IMR-90 (cell line): ENCODE measurements at regions not wholly inside any gene's neighbourhood (a gene's known extent, or its start where the extent isn't known, plus 50 kb on each side); places are given as distances from the start of the nearest gene placed in this dataset.

Experiments used
- BHLHE40 ChIP-seq: fragments of 150-350 bp; IDR thresholded peaks from 2 replicates; pipeline ENCODE4 v1.6.1; 2016; ENCODE audit warnings: mild to moderate bottlenecking, low read depth, low read length
- CEBPB ChIP-seq: IDR thresholded peaks from 2 replicates; pipeline ENCODE4 v1.6.1; 2012; ENCODE audit warnings: low read depth, low read length, improper control_type of control experiment
- CHD1 ChIP-seq: IDR thresholded peaks from 2 replicates; pipeline ENCODE4 v1.6.1; 2012; ENCODE audit warnings: low read depth, low read length, improper control_type of control experiment
- CTCF ChIP-seq: conservative IDR thresholded peaks from 2 replicates; pipeline ENCODE4 v1.5.1; 2012; ENCODE audit warnings: mild to moderate bottlenecking, low read depth, low read length, improper control_type of control experiment
- FOS ChIP-seq: fragments of 150-350 bp; IDR thresholded peaks from 2 replicates; pipeline ENCODE4 v1.6.1; 2016; ENCODE audit warnings: low read depth, low read length
- MAFK ChIP-seq: IDR thresholded peaks from 2 replicates; pipeline ENCODE4 v1.6.1; 2012; ENCODE audit warnings: low read depth, low read length, improper control_type of control experiment
- MAZ ChIP-seq: IDR thresholded peaks from 2 replicates; pipeline ENCODE4 v1.6.1; 2012; ENCODE audit warnings: low read depth, mild to moderate bottlenecking, low read length, improper control_type of control experiment, moderate library complexity, borderline replicate concordance
- POLR2A ChIP-seq: IDR thresholded peaks from 2 replicates; pipeline ENCODE4 v1.6.1; 2012; ENCODE audit warnings: mild to moderate bottlenecking, low read depth, low read length
- RCOR1 ChIP-seq: IDR thresholded peaks from 2 replicates; pipeline ENCODE4 v1.6.1; 2012; ENCODE audit warnings: mild to moderate bottlenecking, low read length, improper control_type of control experiment; ENCODE audit not compliant: insufficient replicate concordance
- RFX5 ChIP-seq: IDR thresholded peaks from 2 replicates; pipeline ENCODE4 v1.8.0; 2012; ENCODE audit warnings: low read depth, mild to moderate bottlenecking, low read length, moderate library complexity
- SMC3 ChIP-seq: fragments of 150-350 bp; IDR thresholded peaks from 2 replicates; pipeline ENCODE4 v1.6.1; 2016; ENCODE audit warnings: low read depth, mild to moderate bottlenecking, antibody characterized with exemption, low read length, moderate library complexity
- TF ChIP-seq, protein P1 (sequence below): fragments of 150-350 bp; IDR thresholded peaks from 2 replicates; pipeline ENCODE4 v1.6.1; 2017; ENCODE audit warnings: mild to moderate bottlenecking, antibody characterized with exemption, low read length, low read depth

DNA sequence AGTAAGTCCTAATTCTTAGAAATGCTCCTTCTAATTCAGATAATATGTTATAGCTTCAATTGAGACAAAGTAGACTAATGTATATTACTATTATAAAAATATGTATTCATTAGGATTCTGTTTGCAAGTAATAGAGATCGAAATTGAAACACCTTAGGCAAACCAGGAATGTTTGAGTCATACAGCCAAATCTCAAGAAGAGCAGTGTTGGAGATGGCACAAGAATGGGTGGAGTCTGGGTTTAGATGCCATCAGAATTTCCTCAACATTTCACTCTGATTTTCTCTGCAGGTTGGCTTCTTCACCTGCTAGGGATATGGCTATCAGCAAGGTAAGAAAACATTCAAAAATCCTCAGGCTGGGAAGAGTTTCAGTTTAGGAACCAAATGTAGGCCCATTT lies 405.4 kb downstream of the CCDC85A start:
- no peak for TF ChIP-seq RFX5
- no peak for TF ChIP-seq MAFK
- no peak for TF ChIP-seq CTCF
- no peak for TF ChIP-seq RCOR1
- TF ChIP-seq POLR2A, result no peak
- TF ChIP-seq FOS, result no peak
- no peak for TF ChIP-seq SMC3
- TF ChIP-seq, protein P1, sequence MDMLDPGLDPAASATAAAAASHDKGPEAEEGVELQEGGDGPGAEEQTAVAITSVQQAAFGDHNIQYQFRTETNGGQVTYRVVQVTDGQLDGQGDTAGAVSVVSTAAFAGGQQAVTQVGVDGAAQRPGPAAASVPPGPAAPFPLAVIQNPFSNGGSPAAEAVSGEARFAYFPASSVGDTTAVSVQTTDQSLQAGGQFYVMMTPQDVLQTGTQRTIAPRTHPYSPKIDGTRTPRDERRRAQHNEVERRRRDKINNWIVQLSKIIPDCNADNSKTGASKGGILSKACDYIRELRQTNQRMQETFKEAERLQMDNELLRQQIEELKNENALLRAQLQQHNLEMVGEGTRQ, result no peak
- no peak for TF ChIP-seq CEBPB
- no peak for TF ChIP-seq CHD1
- no peak for TF ChIP-seq BHLHE40
- TF ChIP-seq MAZ, result no peak
